ENCODE measurements at regions not wholly inside any gene's neighbourhood (a gene's known extent, or its start where the extent isn't known, plus 50 kb on each side); places are given as distances from the start of the nearest gene placed in this dataset.

GRCh38 chr16:9401173-9401572 is 309.7 kb downstream of the HAPSTR1 start:
- TF ChIP-seq CTCF (IDR thresholded peaks at IDR 0.05; ENCODE audit: low read depth, low read length) (no peak), MAX (IDR thresholded peaks at IDR 0.05; ENCODE audit: low read depth, low read length) (no peak), POLR2A (IDR thresholded peaks at IDR 0.05; ENCODE audit: extremely low read depth, insufficient read length) (no peak), MYC (IDR thresholded peaks at IDR 0.05; ENCODE audit: low read depth, low read length) (no peak)

Data from NB4 (cell line).